Tibial nerve (tissue), 4 donors: ENCODE measurements at regions not wholly inside any gene's neighbourhood (a gene's known extent, or its start where the extent isn't known, plus 50 kb on each side); places are given as distances from the start of the nearest gene placed in this dataset.

ENCODE experiments used
- EP300 ChIP-seq, 2 donors: sonication (generic); formaldehyde crosslinking; IDR thresholded peaks; one replicate each; pipeline ENCODE4 v1.6.1; 2017; ENCODE audit warnings: antibody characterized with exemption in 2 of 2, mild to moderate bottlenecking in 1 of 2
- POLR2A ChIP-seq, 2 donors: fragments of 450-650 bp; IDR thresholded peaks; one replicate each; pipeline ENCODE4 v1.6.1; 2017; ENCODE audit warnings: antibody characterized with exemption in 2 of 2, mild to moderate bottlenecking in 2 of 2, moderate library complexity in 2 of 2
- TF ChIP-seq, protein P1 (sequence below), 5 experiments: fragments of 200-600 bp in 3 of 5; fragments of 450-650 bp in 2 of 5; sonication (generic) in 3 of 5; IDR thresholded peaks; one replicate each; pipeline ENCODE4 v1.5.1; 2016 to 2019; ENCODE audit warnings: antibody characterized with exemption in 5 of 5, mild to moderate bottlenecking in 3 of 5, moderate library complexity in 2 of 5

GRCh38 chr4:67397931-67398330 is 147.4 kb downstream of the CENPC start:
- TF ChIP-seq, protein P1, sequence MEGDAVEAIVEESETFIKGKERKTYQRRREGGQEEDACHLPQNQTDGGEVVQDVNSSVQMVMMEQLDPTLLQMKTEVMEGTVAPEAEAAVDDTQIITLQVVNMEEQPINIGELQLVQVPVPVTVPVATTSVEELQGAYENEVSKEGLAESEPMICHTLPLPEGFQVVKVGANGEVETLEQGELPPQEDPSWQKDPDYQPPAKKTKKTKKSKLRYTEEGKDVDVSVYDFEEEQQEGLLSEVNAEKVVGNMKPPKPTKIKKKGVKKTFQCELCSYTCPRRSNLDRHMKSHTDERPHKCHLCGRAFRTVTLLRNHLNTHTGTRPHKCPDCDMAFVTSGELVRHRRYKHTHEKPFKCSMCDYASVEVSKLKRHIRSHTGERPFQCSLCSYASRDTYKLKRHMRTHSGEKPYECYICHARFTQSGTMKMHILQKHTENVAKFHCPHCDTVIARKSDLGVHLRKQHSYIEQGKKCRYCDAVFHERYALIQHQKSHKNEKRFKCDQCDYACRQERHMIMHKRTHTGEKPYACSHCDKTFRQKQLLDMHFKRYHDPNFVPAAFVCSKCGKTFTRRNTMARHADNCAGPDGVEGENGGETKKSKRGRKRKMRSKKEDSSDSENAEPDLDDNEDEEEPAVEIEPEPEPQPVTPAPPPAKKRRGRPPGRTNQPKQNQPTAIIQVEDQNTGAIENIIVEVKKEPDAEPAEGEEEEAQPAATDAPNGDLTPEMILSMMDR (IDR thresholded peaks at IDR 0.05), result no peak
- TF ChIP-seq POLR2A (IDR thresholded peaks at IDR 0.05) (no peak), EP300 (IDR thresholded peaks at IDR 0.05) (no peak)
